HT1080 (cell line): ENCODE measurements at regions not wholly inside any gene's neighbourhood (a gene's known extent, or its start where the extent isn't known, plus 50 kb on each side); places are given as distances from the start of the nearest gene placed in this dataset.
A peak's percentile ranks its signal among the peaks of the same experiment; 100 is the strongest.
"Not testable (repeated sequence)": the region's sequence is repeated elsewhere in the genome, so short reads cannot be mapped to it uniquely, and the experiment has no call there.

Source experiments
- DNase-seq: peaks from one replicate; pipeline ENCODE4 v3.0.0-alpha.2; 2015; ENCODE audit warnings: low read depth

DNA sequence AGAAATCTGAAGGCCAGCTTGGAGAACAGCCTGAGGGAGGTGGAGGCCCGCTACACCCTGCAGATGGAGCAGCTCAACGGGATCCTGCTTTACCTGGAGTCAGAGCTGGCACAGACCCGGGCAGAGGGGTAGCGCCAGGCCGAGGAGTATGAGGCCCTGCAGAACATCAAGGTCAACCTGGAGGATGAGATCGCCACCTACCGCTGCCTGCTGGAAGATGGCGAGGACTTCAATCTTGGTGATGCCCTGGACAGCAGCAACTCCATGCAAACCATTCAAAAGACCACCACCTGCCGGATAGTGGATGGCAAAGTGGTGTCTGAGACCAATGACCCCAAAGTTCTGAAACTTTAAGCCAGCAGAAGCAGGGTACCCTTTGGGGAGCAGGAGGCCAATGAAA lies 318.4 kb downstream of the ZFHX3 start:
- DNase-seq, result not testable (repeated sequence)

DNA sequence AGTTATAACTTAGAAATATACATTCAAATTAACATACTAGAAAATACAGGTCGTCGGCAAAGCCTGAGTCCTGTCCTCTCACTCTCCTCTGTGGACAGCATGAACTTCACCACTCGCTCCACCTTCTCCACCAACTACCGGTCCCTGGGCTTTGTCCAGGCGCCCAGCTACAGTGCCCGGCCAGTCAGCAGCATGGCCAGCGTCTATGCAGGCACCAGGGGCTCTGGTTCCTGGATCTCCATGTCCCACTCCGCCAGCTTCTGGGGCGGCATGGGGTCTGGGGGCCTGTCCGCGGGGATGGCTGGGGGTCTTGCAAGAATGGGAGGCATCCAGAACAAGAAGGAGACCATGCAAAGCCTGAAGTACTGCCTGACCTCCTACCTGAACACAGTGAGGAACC lies 319.4 kb downstream of the ZFHX3 start:
- DNase-seq, result no peak

DNA sequence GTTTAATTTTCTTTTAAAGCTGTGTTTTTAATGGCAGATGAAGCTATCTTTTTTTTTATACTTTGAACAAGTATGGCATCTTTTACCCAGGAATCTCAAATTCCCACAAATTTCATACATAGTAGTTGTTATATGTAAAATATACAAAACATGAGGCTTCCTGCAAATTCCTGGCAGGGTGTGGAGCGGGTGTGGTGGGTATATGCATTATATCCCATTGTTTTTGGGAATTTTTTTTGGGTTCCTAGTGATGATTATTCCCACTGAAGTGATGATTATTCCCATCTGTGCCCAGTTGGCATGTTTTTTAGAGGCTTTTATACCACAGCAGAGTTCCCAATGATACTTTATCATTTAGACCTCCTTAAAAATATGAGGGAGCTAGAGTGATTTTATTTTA lies 320.4 kb downstream of the ZFHX3 start:
- no peak for DNase-seq

DNA sequence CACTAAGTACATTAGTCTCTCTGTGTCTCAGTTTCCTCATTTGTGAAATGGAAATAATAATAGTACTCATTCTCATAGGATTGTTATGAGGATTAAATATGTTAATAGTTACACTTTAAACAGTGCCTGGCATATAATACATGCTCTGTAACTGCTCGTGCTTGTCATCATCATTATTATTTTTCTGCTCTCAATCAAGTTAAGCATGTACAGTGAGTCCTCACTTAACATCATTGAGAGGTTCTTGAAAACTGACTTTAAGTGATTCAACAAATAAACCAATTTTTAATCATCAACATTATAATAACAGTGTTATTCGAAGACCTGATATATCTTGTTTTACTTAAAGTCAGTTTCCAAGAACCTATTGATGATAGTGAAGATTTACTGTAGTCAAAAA lies 322.3 kb downstream of the ZFHX3 start:
- DNase-seq, result no peak

DNA sequence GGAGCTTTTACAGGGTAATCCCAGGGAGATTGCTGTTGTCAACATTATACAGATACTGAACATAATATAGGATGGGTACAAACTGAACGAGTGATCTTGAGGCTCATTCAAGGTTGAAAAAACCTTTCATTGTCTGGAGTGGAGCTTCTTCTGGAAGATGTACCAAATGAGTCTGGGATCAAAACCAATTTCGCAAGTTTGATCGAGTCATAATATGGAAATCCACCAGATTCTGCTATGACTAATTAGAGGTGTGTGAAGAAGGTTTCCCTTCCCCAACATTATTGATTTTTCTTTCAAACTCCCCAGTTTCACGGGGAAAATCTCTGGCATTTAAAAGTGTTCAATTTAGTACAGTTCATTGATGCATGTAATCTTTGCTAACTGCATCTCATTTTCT lies 324.1 kb downstream of the ZFHX3 start:
- peak; percentile 61 for DNase-seq

DNA sequence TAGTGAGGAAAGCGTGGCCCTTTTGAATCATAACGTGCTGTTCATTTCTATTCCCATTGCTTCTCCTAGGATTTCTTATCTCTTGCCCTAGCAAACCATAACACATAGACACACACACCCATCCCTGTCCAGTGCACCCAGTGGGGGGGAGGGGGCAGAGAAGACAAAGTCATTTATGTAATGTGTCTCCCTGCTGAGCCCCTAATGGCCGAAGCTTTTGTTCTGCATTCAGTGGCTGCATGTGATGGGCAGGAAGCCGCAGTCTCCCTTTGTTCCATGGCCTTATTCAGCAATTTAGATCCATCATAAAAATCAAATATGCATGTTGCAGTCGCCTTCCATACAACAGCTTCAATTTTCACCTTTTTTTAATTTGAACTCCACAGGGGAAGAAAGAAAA lies 325.4 kb downstream of the ZFHX3 start:
- DNase-seq, result no peak

DNA sequence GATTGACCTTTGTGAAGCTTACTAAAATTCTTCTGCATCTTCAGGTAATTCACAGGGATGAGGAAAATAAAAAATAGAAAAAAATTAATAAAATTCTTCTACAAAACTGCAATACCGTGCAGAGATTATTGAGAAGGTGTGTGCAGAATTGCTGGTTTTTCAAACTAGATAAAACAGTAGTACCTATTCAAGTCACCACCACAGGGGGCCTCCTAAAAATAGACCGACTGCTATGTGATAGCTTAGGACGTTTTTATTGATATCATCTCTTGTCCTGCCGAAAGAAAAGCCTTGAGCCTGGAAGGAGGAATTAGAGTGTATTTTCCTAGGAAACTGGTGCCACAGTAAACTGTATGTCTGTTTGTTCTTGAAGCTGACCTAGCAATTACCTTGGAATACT lies 325.9 kb downstream of the ZFHX3 start:
- DNase-seq, result no peak

DNA sequence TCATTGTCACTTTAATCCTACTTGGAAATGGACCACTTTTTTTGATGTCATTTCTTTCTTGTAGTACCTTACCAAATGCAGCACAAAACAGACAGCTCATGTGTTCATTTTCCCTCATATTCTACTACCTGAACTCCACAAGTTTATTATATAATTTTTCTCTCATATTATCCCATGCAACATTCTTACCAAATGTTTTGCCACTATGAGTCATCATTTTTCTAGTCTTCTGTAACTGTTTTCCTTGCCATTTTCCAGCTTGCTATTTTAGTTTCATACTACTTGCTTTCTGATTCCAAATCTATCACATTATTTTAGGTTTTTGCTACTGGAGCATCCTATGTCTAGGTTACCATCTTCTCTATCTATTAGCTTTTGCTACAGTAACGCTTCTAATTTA lies 332.7 kb downstream of the ZFHX3 start:
- DNase-seq, result no peak

DNA sequence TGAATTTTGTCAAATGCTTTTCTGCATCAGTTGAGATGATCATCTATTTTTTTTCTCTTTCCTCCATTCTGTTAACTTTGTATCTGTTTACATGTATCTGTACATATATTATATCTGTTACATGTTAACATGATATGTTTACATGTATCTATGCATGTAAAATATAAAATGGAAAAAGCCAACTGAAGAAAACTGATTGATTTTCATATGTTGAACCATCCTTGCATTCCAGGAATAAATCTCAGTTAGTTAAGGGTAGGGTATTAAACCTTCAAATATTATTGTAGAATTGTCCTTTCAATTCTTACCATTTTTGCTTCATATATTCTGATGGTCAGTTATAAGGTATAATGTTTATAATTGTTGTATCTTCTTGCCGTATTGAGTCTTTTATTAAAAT lies 336.1 kb downstream of the ZFHX3 start:
- no peak for DNase-seq

DNA sequence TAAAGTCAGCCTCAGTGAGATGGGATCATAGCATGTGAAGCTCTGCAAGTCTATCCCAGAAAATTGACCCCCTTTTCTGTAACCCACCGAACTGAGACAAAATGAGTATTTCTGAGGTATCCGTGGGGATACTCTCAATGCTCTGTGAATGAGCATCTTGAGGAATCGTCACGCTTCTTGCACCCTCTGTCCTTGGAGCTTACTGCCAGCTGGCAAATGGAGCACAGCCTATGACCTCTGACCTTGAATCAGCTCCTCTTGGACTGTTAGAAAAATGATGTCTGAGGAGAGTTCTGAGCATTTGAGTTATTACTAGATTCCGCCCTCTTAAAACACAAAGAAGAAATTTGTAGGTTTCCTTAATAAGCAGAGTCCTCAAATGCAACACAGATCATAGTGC lies 342.1 kb downstream of the ZFHX3 start:
- DNase-seq, result no peak

DNA sequence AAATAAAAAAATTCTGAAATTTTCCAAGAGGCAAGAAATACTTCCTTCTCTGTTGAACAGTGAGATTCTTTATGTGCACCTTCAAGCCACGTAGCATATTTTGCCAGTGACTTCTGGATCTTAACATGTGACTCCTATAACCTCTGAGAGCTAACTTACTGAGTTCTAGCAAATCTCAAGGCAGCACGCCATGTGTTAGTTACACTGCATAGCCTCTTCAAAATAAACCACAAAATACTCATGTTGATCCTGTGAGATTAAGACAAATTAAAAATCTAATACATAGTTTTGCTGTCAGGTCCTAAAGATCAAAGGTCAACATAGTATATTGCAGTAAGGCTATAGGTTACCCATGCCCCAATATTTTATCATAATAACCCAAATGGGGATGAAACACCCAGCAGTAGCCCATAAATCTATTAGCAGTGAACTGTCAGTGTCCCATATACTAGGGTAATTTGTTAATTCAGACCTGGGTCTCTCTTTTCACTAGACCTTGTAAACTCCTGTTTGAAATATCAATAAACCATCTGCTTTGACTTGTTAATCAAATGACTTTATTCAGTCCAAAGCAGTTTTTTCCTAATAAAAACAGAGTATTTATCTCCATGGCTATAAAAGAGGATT lies 343.1 kb downstream of the ZFHX3 start:
- no peak for DNase-seq

DNA sequence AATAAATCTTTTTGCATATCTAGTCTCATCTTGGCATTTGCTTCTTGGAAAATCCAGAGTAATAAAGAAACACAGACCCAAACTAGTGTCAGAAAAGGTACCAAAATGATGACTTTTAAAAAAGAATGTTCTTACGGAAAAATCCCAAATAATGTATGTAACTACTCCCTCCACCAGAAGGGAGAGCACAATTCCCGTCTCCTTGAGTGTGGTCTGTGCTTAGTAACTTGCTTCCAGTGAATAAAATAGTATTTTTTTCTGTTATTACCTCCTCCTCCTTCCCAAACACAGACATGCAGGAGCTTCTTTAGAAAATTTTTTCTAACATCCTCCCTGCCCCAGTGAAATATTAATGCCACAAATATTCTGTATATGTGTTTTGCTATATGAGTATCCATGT lies 358.1 kb downstream of the ZFHX3 start:
- no peak for DNase-seq

DNA sequence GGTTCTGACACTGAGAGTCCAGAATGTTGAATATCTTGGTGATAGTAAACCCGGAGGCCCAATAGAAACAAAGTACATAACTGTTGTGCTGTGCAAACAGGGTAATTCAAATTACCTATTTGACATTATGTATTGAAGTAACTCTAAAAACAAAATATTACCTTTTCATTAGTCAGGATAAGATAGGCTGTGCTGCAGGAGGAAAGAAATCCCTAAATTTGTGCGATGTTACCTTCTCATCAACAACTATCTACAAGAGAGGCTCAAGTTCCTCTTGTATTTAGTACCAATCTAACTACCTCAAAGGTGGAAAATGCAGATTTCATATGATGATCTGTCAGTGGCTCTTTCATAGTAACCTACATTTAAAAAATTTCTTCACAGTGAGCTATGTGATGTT lies 367.2 kb downstream of the ZFHX3 start:
- no peak for DNase-seq

DNA sequence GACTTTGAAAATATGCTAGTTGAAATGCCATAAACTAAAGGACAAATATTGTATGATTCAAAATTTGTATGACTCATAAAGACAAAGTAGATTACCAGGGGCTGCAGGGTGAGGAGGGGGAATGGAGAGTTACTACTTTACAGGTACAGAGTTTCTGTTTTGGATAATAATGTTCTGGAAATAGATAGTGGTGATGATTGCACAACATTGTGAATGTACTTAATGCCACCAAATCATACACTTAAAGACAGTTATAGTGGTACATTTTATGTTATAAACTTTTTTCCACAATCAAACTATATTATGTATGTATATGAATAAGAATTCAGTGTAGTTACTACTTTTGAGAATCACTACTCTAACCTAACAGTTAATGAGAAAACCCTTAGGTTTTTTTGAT lies 368.1 kb downstream of the ZFHX3 start:
- DNase-seq, result no peak

DNA sequence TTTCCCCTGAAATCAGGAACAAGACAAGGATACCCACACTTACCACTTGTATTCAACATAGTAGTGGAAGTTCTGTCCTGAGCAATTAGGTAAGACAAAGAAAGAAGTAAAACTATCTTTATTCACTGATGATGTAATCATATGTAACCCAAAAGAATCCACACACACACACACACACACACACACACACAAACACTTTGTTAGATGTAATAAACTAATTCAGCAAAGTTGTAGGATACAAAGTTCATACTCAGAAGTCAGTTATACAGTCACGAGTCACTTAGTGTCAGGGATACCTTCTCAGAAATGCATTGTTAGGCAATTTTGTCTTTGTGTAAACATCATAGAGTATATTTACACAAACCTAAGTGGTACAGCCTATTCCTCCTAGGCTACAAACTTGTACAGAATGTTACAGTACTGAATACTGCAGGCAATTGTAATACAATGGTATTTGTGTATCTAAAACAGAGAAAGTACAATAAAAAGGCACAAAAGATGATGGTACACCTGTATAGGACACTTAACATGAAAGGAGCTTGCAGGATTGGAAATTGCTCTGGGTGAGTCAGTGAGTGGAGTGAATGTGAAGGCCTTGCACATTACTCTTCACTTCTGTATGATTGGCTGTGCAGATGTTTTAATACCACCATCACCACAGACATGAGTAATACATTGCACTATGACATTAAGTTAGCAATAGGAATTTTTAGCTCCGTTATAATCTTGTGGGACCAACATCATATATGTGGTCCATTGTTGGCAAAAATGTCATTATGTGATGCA lies 370.1 kb downstream of the ZFHX3 start:
- DNase-seq, result peak; percentile 49

DNA sequence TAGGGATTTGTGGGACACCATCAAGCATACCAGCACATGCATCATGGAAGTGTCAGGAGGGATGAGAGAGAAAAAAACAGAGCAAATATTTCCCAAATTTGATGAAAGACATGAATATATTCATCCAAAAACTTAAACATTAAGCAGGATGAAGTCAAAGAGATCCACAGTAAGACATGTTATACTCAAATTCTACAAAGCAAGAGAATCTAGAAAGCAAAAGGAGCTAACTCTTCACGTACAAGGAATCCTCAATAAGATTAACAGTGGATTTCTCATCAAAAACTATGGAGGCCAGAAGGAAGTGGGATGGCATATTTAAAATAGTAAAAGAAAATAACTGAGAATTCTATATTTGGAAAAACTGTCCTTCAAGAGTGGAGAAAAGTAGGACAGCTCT lies 374.8 kb downstream of the ZFHX3 start:
- DNase-seq, result no peak

DNA sequence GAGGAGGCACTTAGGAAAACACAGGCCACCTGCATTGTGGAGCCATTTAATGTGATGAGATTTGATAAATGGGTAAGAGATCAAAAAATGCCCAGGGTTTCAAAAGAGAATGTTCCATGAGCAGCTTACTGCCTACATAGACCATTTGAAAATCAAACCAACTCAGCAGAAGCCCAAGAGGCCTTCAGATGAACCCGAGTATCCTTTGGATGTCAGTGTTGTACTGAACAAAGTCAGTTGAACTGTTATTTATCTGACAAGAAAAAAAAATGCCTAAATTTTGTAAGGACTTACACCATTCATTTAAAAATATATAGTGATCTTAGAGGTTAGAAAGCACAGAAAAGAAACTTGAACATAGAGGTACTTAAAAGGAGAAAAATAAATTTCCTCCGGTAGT lies 381.7 kb downstream of the ZFHX3 start:
- DNase-seq, result no peak

DNA sequence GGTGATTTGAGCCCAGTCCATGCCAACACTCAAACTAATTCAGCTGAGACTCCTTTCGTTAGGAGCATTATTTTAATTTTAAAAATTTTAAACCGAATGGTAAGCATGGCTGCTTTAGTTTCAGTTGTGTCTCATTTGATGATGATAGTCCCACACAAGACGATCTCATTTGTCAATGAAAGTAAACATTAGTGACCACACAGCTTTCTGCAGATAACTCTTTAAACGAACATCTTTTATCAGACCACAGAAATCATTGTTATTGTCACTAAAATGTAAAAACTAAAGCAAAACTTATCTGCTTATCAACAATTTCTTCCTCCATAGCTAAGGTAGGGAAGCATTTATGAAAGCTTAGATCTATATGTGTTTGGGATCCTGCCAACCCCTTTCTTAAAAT lies 382.2 kb downstream of the ZFHX3 start:
- no peak for DNase-seq

DNA sequence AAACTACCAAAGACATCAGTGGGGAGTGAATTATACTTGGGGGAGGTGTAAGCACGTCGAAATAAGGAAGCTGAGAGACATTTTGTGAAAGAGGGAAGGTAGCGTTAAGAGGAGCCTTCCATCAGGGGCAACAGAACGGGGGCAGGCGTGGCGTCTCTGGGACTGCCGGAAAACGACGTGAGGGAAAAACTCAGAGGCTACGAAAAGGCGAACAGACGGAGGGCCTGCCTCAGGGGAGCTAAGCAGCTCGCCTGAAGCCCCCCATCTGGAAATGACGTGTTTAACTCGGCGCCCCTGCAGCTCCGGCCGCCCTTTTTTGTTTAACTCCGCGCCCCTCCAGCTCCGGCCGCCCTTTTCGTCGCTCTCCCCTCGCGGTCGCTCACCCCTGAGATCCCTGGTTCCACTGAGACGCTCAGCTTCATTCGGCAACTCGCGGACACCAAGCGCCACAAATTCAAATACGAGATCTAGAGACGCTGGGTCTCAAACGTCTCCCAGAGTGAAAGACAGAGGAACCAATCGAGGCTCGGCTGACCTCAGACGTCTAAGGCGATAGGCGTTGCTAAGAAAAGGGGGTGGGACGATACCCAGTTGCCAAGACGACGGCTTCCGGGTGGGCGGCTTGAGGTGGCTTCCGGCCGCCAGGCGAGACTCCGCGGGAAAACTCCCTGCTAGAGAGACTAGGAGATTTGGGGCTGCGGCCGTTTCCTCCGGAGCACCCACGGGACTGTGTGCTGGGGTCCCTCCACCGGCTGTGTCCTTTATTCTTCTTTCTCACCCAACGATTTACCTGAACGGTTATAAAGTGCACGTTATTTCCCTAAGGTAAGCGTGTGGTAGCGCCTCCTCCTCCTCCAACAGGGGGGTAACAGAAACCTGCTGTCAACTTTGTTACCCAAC lies 383.2 kb downstream of the ZFHX3 start:
- DNase-seq, result peak; percentile 96

DNA sequence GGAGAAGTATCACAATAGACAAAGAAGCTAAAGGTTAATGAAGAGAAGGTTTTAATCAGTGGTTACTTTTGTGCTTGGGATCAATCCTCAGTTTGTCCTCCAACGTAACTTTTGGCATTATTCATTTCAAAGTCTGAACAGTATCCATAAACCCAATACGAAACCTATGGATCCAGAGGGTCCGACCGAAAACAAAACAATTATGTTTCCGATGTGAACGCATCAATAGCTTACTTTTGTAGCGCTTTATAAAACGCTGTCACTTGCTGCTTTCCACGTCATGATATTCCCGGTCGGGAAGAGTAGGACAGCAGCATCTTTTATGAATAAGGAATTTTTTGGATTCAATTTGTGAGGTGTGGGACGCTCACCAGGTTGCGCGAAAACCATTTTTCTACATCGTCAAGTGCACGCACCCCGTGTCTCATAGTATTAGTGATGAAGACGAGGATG lies 383.8 kb downstream of the ZFHX3 start:
- DNase-seq, result no peak

DNA sequence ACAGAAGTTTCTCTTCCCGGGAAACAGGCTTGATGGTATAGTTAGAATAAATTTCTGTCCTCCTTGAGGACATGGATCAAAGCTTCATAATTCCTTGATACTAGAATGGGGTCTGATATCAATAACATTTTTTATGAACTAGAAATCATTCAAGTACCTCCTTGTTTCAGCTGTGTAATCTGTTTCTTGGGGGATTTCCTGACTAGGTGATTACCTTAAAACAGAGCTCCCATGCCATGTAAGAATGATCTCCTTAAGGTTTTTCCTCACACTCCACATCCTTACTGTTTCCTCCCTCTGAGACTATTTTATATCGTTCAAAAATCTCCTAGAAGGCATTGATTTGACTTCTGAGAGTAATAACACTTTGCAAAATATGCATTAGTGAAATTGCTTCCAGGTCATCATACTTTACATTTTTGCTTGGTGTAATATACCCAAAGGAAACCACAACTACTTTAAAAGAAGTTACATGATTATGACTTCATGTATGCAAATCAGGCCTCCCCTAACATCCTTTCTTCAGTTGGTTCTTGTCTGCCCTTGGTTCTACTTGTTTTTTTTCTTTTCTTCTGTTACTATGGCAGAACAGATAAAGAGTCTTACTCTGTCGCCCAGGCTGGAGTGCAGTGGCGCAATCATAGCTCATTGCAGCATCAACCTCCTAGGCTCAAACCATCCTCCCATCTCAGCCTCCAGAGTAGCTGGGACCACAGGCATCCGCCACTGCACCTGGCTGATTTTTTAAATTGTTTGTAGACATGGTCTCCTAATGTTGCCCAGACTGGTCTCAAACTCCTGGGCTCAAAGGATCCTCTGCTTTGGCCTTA lies 388.8 kb downstream of the ZFHX3 start:
- DNase-seq, result no peak
